Natural killer cell treated with Interleukin-12 subunit alpha and Interleukin-12 subunit beta and Interleukin-15 and Interleukin-18, amount 100 ng/mL, for 72 hours (primary cell): ENCODE measurements at regions not wholly inside any gene's neighbourhood (a gene's known extent, or its start where the extent isn't known, plus 50 kb on each side); places are given as distances from the start of the nearest gene placed in this dataset.

Experiments
- ATAC-seq, 2 donors: fragments of 150-1000 bp; cut with Tn5 transposase in 1 of 2; sonication (Bioruptor Pico), chemical (Tn5 transposase) in 1 of 2; 2 replicates each; pipeline ENCODE4 v1.10.0; 2021
- DNase-seq: peaks from one replicate; pipeline ENCODE4 v3.0.0; 2022; ENCODE audit warnings: low spot score
- H3K27ac Mint-ChIP-seq, 2 donors: 1 replicate in 1 of 2; 2 replicates in 1 of 2; pipeline ENCODE4 v1.8.0; 2022; ENCODE audit warnings: mixed read lengths in 2 of 2, mild to moderate bottlenecking in 1 of 2, moderate library complexity in 1 of 2
- H3K27me3 Mint-ChIP-seq, 2 donors: 1 replicate in 1 of 2; 2 replicates in 1 of 2; pipeline ENCODE4 v1.8.0; 2022; ENCODE audit warnings: mixed read lengths in 2 of 2
- H3K36me3 Mint-ChIP-seq: one replicate; pipeline ENCODE4 v1.8.0; 2022; ENCODE audit warnings: mixed read lengths
- H3K4me1 Mint-ChIP-seq, 2 donors: 1 replicate in 1 of 2; 2 replicates in 1 of 2; pipeline ENCODE4 v1.8.0; 2022; ENCODE audit warnings: low read depth in 2 of 2, mixed read lengths in 2 of 2, mild to moderate bottlenecking in 1 of 2
- H3K4me3 Mint-ChIP-seq: one replicate; pipeline ENCODE4 v1.8.0; 2022; ENCODE audit warnings: mixed read lengths
- H3K9me3 Mint-ChIP-seq: 2 replicates; pipeline ENCODE4 v1.8.0; 2022; ENCODE audit warnings: mixed read lengths

- DNase-seq = no peak
- no peak overlapping the region for H3K27ac Mint-ChIP-seq
- no peak overlapping the region for H3K4me3 Mint-ChIP-seq
- no peaks in the 10 kb centered on the region for H3K36me3 Mint-ChIP-seq
- ATAC-seq = no peak
- no peaks in the 10 kb centered on the region for H3K9me3 Mint-ChIP-seq
- H3K27me3 Mint-ChIP-seq = peaks cover 23 to 38% of the 10 kb centered on the region in 2 donors
- H3K4me1 Mint-ChIP-seq = peaks cover 0 to 4% of the 10 kb centered on the region in 2 donors
Measured at GRCh38 chr13:112204346-112205327, 137.7 kb downstream of the SOX1 start.

DNA sequence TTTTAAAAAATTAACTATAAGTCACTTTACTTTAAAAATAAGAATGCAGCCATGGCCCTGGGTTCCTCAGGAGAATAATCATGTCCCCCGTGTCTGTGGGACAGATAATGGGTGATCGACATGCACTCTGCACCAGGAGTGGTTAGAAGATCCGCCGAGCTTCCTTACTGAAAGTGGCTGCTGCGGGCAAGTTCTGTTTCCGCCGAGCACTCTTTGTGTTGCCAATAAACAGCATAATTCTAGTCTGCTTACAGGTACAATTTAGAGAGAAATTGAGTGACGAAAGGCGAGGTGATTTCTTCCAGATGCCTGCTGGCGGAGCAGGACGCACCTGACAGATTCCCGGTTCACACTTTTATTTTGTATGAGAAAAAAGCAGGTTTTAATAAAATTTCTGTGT lies 139.0 kb downstream of the SOX1 start:
- H3K9me3 Mint-ChIP-seq = no peaks in the 10 kb centered on the region
- H3K27ac Mint-ChIP-seq = no peak overlapping the region
- H3K27me3 Mint-ChIP-seq = peaks cover 23 to 38% of the 10 kb centered on the region in 2 donors
- H3K36me3 Mint-ChIP-seq = no peaks in the 10 kb centered on the region
- no peak overlapping the region for H3K4me3 Mint-ChIP-seq
- no peak for DNase-seq
- H3K4me1 Mint-ChIP-seq = peaks cover 0 to 4% of the 10 kb centered on the region in 2 donors
- ATAC-seq = no peak

GRCh38 chr13:112207129-112207528 lies 140.2 kb downstream of the SOX1 start:
- Mint-ChIP-seq H3K27me3 (peaks cover 23 to 38% of the 10 kb centered on the region in 2 donors), H3K27ac (no peak overlapping the region), H3K36me3 (no peaks in the 10 kb centered on the region), H3K4me3 (no peak overlapping the region), H3K4me1 (peaks cover 0 to 4% of the 10 kb centered on the region in 2 donors), H3K9me3 (no peaks in the 10 kb centered on the region)
- ATAC-seq = no peak
- no peak for DNase-seq

DNA sequence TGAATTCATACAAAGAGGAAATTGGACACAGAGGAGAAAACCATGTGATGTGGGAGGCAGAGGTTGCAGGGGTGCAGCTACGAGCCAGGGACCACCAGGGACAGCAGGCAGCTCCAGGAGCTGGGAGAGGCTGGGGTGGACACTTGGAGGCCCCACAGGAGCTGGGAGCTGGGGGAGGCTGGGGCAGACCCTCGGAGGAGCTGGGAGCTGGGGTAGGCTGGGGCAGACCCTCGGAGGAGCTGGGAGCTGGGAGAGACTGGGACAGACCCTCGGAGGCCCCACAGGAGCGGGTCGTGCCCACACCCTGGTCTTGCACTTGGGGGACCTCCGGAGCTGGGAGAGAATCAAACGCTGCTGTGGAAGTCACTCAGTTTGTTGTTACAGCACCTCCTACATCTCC lies 141.7 kb downstream of the SOX1 start:
- DNase-seq = no peak
- Mint-ChIP-seq H3K4me1 (peaks cover 0 to 4% of the 10 kb centered on the region in 2 donors), H3K27ac (no peak overlapping the region), H3K27me3 (peaks cover 25 to 33% of the 10 kb centered on the region in 2 donors), H3K36me3 (no peaks in the 10 kb centered on the region), H3K9me3 (no peaks in the 10 kb centered on the region), H3K4me3 (no peak overlapping the region)
- no peak for ATAC-seq

GRCh38 chr13:112209266-112209665 lies 142.3 kb downstream of the SOX1 start:
- Mint-ChIP-seq H3K27me3 (peaks cover 27 to 28% of the 10 kb centered on the region in 2 donors), H3K4me3 (no peak overlapping the region), H3K27ac (no peak overlapping the region), H3K36me3 (no peaks in the 10 kb centered on the region), H3K9me3 (no peaks in the 10 kb centered on the region), H3K4me1 (peaks cover 0 to 4% of the 10 kb centered on the region in 2 donors)
- DNase-seq = no peak
- no peak for ATAC-seq

GRCh38 chr13:112209711-112210110 lies 142.8 kb downstream of the SOX1 start:
- ATAC-seq (no peak), DNase-seq (no peak)
- Mint-ChIP-seq H3K9me3 (no peaks in the 10 kb centered on the region), H3K27ac (no peak overlapping the region), H3K27me3 (peaks cover 22 to 24% of the 10 kb centered on the region in 2 donors), H3K4me1 (peaks cover 0 to 4% of the 10 kb centered on the region in 2 donors), H3K36me3 (no peaks in the 10 kb centered on the region), H3K4me3 (no peak overlapping the region)

GRCh38 chr13:112210371-112210770 lies 143.4 kb downstream of the SOX1 start:
- Mint-ChIP-seq H3K36me3 (no peaks in the 10 kb centered on the region), H3K4me3 (no peak overlapping the region), H3K27ac (no peak overlapping the region), H3K4me1 (no peaks in the 10 kb centered on the region), H3K27me3 (peaks cover 16 to 17% of the 10 kb centered on the region in 2 donors), H3K9me3 (no peaks in the 10 kb centered on the region)
- DNase-seq (no peak), ATAC-seq (no peak)

DNA sequence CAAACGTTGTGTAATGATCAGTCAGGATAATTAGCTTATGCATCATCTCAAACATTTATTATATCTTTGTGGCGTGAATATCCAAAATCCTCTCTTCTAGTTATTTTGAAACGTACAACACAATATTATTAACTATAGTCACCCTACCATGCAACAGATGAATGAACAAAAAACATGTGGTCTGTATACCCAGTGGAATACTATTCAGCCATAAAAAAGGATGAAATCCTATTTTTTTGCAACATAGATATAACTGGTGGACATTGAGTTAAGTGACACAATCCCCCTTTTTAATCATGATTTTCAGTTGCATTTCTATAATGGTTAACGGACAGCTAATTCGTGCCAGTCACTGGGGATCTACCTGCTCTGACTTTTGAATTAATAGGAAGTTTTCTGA lies 145.6 kb downstream of the SOX1 start:
- no peaks in the 10 kb centered on the region for H3K4me1 Mint-ChIP-seq
- no peaks in the 10 kb centered on the region for H3K9me3 Mint-ChIP-seq
- peaks cover under 1 to 13% of the 10 kb centered on the region in 2 donors for H3K27me3 Mint-ChIP-seq

DNA sequence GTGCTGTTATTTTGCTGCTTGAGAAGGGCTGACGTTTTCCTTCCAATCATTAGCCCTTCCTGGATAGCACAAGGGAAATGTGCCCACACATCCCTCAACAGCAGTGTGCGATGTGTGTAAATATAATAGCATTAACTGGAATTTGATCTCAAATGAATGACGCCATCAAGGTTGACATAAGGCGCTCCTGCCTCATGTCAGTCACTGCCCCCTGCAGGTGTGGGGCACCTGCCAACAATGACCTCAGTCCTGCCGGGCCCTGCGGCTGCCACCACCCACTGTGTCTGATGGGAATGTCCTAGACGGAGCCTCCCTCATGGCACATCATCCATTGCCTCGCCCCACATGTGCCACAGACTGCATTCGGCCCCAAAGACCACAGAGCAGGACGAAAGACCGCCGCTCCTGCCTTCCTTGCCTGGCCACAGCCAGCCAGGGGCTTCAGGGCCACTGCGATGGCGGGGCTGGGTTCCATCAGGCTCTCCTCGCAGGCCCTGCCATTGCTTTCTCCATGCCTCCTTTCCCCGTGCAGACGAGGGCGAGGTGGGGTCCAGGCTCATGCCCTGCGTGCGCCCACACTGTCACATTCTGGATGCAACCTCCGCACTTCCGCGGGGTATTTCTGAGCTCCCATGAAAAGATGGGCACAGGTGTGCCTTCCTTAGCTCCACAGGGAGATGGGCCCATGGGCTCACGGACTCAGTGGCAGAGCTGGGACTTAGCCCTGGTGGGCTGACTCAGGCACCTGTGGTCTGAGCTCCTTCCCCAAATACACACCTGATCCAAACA lies 146.7 kb downstream of the SOX1 start:
- H3K9me3 Mint-ChIP-seq = no peaks in the 10 kb centered on the region
- DNase-seq (no peak), ATAC-seq (peak in 1 of 2 donors; percentile 21)
- H3K4me3 Mint-ChIP-seq = no peak overlapping the region
- H3K27me3 Mint-ChIP-seq = peaks cover 5 to 10% of the 10 kb centered on the region in 2 donors
- no peak overlapping the region for H3K27ac Mint-ChIP-seq
- H3K4me1 Mint-ChIP-seq = no peaks in the 10 kb centered on the region
- H3K36me3 Mint-ChIP-seq = no peaks in the 10 kb centered on the region

More for the DNA sequence above, 145.6 kb downstream of the SOX1 start:
- H3K27ac Mint-ChIP-seq = no peak overlapping the region
- ATAC-seq = no peak
- H3K36me3 Mint-ChIP-seq = no peaks in the 10 kb centered on the region
- no peak for DNase-seq
- H3K4me3 Mint-ChIP-seq = no peak overlapping the region

- Mint-ChIP-seq H3K27ac (no peak overlapping the region), H3K36me3 (no peaks in the 10 kb centered on the region), H3K27me3 (peaks cover 7 to 10% of the 10 kb centered on the region in 2 donors), H3K4me1 (no peaks in the 10 kb centered on the region), H3K4me3 (no peak overlapping the region), H3K9me3 (no peaks in the 10 kb centered on the region)
- peak in 1 of 2 donors; percentile 11 for ATAC-seq
- DNase-seq = no peak
Measured at GRCh38 chr13:112215871-112216270, 148.9 kb downstream of the SOX1 start.

DNA sequence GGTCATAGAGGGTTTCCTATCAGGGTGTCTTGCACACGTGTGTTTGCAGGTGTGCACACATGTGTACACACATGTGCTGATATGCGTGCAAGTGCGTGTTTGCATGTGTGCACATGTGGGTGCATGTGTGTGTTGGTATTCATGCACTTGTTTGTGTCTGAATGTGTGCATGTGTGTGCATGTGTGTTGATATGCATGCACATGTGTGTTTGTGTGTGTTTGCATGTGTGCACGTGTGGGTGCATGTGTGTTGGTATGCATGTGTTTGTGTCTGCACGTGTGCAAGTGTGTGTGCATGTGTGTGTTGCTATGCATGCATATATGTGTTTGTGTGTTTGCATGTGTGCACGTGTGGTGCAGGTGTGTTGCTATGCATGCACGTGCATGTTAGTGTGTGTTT lies 150.5 kb downstream of the SOX1 start:
- no peak overlapping the region for H3K4me3 Mint-ChIP-seq
- H3K4me1 Mint-ChIP-seq = no peaks in the 10 kb centered on the region
- DNase-seq (no peak), ATAC-seq (no peak)
- no peaks in the 10 kb centered on the region for H3K9me3 Mint-ChIP-seq
- no peak overlapping the region for H3K27ac Mint-ChIP-seq
- peaks cover 7 to 10% of the 10 kb centered on the region in 2 donors for H3K27me3 Mint-ChIP-seq
- H3K36me3 Mint-ChIP-seq = no peaks in the 10 kb centered on the region

DNA sequence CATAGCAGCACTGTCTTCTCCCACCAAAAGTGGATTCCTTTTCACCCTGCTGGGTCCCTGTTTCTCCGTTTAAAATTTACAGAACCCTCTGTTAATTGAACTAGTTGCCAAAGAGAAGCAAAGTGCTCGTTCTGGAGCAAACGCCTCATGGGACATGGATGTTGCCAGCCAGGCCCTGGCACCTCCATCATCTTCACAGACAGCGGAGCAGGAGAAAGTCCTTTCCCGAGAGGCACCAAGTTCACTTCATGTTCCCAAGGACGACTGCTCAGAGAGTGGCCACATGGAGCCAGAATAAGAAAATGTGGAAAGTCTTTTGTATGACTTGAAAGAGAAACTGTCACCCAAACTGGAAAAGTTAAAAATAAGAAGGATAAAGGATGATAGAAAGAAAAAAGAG lies 151.5 kb downstream of the SOX1 start:
- H3K36me3 Mint-ChIP-seq = no peaks in the 10 kb centered on the region
- no peak overlapping the region for H3K4me3 Mint-ChIP-seq
- DNase-seq (no peak), ATAC-seq (no peak)
- peaks cover 7 to 8% of the 10 kb centered on the region in 2 donors for H3K27me3 Mint-ChIP-seq
- no peak overlapping the region for H3K27ac Mint-ChIP-seq
- H3K4me1 Mint-ChIP-seq = no peaks in the 10 kb centered on the region
- H3K9me3 Mint-ChIP-seq = no peaks in the 10 kb centered on the region

DNA sequence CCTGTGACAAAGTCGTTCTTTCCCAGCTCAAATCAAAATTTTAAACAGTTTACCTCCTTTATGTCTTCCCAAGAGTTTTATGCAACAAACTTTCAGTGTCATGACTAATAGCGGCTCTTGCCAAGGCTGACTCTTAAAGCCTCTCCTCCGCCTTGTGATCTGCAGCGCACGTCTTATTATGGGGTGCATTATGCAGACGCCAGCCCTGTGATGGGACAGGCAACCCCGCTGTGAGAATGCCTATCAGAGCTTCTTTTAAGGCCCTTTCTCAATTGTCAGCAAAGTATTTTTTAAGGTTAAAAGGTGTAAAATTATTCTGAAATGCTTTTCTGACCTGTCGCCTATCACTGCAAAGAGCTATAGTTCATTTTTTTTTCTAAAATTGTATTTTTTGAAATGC lies 152.8 kb downstream of the SOX1 start:
- ATAC-seq (no peak), DNase-seq (no peak)
- no peaks in the 10 kb centered on the region for H3K9me3 Mint-ChIP-seq
- H3K4me1 Mint-ChIP-seq = no peaks in the 10 kb centered on the region
- no peak overlapping the region for H3K27ac Mint-ChIP-seq
- H3K36me3 Mint-ChIP-seq = no peaks in the 10 kb centered on the region
- H3K4me3 Mint-ChIP-seq = no peak overlapping the region
- H3K27me3 Mint-ChIP-seq = peaks cover 5 to 7% of the 10 kb centered on the region in 2 donors
